ENCODE measurements at regions not wholly inside any gene's neighbourhood (a gene's known extent, or its start where the extent isn't known, plus 50 kb on each side); places are given as distances from the start of the nearest gene placed in this dataset.

DNA sequence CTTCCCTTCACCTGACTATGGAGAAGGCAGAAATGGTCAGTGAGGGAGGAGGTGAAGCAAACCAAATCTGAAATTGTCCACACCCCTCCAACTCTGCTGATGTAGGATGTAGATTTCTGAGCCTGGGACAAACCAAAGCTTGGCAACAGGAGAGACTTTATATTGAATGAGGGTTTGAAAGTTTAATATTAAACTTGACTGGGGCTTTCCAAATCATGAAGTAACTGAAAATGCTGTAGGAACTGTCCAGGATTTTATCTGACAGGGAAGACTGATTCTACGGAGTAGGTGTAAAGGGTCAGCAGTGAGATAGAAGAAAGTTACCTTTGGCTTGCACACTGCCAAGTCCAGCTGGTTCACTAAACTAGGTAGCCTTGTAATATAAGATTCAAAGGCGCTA is 194.5 kb downstream of the TDRD15 start:
- H3K4me3 ChIP-seq: no peak overlapping the region
- intact Hi-C loops (cut with DNase I; ENCODE audit: low total_unique reads): loop anchor here (5.0 kb wide), 1 partner anchor 141 kb away; no protein-coding TSS in a partner anchor
- no peaks in the 10 kb centered on the region for H3K36me3 ChIP-seq (ENCODE audit: low read depth, missing control alignments)
- no peak for TF ChIP-seq POLR2A (IDR thresholded peaks at IDR 0.05)
- TF ChIP-seq, protein P1, sequence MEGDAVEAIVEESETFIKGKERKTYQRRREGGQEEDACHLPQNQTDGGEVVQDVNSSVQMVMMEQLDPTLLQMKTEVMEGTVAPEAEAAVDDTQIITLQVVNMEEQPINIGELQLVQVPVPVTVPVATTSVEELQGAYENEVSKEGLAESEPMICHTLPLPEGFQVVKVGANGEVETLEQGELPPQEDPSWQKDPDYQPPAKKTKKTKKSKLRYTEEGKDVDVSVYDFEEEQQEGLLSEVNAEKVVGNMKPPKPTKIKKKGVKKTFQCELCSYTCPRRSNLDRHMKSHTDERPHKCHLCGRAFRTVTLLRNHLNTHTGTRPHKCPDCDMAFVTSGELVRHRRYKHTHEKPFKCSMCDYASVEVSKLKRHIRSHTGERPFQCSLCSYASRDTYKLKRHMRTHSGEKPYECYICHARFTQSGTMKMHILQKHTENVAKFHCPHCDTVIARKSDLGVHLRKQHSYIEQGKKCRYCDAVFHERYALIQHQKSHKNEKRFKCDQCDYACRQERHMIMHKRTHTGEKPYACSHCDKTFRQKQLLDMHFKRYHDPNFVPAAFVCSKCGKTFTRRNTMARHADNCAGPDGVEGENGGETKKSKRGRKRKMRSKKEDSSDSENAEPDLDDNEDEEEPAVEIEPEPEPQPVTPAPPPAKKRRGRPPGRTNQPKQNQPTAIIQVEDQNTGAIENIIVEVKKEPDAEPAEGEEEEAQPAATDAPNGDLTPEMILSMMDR (IDR thresholded peaks at IDR 0.05): no peak
- no peaks in the 10 kb centered on the region for H3K9me3 ChIP-seq
- peaks cover 9% of the 10 kb centered on the region for H3K4me1 ChIP-seq
- no peaks in the 10 kb centered on the region for H3K27me3 ChIP-seq
- DNase-seq: no peak
- 89% methylated on average over 2 of the region's 2 CpGs for WGBS, 2 donors
- H3K27ac ChIP-seq: no peak overlapping the region

DNA sequence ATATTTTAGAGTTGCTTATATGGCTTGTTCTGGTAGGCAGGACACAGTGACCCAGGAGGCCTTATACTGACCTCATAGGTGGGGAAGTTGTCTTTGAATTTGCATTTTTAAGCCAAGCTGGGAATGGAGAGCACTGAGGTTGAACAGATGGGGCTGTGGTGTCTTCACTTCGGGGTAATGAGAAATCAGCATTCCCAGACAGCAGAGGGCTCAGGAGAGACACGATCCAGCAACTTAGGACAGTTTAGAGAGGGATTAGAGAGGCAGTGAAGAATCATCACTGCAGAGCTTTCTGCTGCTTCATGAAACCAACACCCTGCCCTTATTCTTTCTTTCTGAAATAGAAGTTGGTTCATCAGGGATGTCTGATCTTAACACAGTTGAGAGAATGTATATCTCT is 202.4 kb downstream of the TDRD15 start:
- TF ChIP-seq, protein P1 (IDR thresholded peaks at IDR 0.05): no peak
- TF ChIP-seq POLR2A (IDR thresholded peaks at IDR 0.05): no peak
- Histone ChIP-seq H3K27ac (no peak overlapping the region), H3K4me1 (no peaks in the 10 kb centered on the region), H3K9me3 (no peaks in the 10 kb centered on the region), H3K36me3 (ENCODE audit: low read depth, missing control alignments) (no peaks in the 10 kb centered on the region), H3K4me3 (no peak overlapping the region), H3K27me3 (no peaks in the 10 kb centered on the region)
- no peak for DNase-seq
- intact Hi-C loops (cut with DNase I; ENCODE audit: low total_unique reads): no loop called here
- WGBS, 2 donors: 60 to 83% methylated on average over 2 of the region's 2 CpGs

DNA sequence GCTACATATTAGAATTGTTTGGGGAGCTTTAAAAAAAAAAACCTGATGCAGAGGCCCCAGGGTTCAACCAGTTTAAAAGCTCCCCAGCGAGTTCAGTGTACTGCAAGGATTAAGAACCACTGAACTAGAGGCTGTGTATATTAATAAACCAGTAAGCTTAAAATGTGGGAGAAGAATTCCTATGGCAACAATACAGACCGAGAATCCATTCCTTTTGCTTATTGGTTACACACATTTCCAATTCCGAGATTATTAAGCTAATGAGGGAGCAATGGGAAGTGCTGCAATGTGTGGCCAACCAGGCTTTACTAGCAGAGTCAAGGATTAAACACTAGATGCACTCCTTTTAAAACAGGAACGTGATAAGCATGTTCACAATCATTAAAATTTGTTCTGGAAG is 204.4 kb downstream of the TDRD15 start:
- 41 to 65% methylated on average over 4 of the region's 4 CpGs for WGBS, 2 donors
- Histone ChIP-seq H3K27ac (no peak overlapping the region), H3K36me3 (ENCODE audit: low read depth, missing control alignments) (no peaks in the 10 kb centered on the region), H3K9me3 (no peaks in the 10 kb centered on the region), H3K27me3 (no peaks in the 10 kb centered on the region), H3K4me1 (no peaks in the 10 kb centered on the region), H3K4me3 (no peak overlapping the region)
- intact Hi-C loops (cut with DNase I; ENCODE audit: low total_unique reads): no loop called here
- no peak for TF ChIP-seq POLR2A (IDR thresholded peaks at IDR 0.05)
- TF ChIP-seq, protein P1 (IDR thresholded peaks at IDR 0.05): no peak
- no peak for DNase-seq

DNA sequence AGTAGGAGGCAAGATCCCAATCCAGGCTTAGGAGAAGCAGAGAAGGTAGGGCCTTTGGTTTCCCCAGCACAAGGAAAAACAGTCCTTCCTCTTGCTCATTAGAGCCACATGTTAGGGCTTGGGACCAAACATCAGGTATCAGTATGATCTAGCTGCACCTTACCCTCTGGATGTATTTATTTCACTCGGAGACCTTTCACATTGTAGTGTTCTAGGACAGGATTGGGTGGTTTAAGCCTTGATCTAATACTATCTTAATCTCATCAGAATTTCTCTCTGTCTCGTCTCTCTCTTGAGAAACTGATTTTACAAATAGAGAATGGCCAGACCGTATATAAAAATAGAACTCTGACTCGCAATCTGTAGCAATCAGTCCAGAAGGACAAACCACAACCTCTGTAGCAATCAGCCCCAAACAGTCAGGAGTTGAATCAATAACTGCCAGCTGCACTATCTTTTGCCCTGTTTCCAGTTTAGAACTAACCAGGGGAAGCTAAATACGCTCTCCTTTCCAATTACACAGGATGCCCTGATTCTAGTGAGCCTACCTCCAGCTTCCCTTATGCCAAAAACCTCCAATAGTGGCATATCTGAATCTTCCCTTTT is 207.1 kb downstream of the TDRD15 start:
- TF ChIP-seq, protein P1 (IDR thresholded peaks at IDR 0.05): no peak
- H3K4me1 ChIP-seq: no peaks in the 10 kb centered on the region
- H3K9me3 ChIP-seq: no peaks in the 10 kb centered on the region
- no peak overlapping the region for H3K4me3 ChIP-seq
- no peaks in the 10 kb centered on the region for H3K27me3 ChIP-seq
- no peaks in the 10 kb centered on the region for H3K36me3 ChIP-seq (ENCODE audit: low read depth, missing control alignments)
- DNase-seq: no peak
- whole genome bisulfite sequencing, 2 donors: 80 to 82% methylated on average over 5 of the region's 5 CpGs
- H3K27ac ChIP-seq: no peak overlapping the region
- intact Hi-C loops (cut with DNase I; ENCODE audit: low total_unique reads): no loop called here

DNA sequence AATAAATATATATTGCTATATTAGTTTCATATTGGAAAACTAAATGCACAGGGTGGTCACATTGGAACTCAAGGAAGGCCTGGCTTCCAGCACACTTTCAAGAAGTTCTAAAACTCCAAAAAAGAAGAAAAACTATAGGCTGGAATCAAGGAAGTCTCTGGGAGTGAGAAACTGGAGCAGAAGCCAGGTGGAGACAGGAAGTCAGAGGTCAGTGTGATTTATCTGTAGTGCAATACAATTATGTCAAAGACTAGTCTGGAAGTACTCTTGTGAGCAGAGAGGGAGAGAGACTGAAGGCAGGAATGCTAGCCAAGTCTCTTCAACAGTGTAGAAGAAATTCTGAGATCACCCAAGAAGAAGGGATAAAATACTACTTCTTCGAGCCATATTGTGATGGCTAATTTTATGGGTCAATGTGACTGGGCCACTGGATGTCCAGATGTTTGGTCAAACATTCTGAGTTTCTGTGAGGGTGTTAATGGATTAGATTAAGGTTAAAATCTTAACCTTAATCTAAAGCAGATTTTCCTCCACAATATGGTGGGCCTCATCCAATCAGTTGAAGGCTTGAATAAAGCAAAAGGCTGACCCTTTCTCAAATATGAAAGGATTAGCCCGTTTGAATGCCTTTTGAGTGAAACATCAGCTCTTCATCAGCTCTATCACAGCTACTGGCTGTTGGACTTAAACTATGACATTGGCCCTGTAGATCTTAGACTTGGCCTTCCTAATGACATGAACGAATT is 208.0 kb downstream of the TDRD15 start:
- WGBS, 2 donors: 83 to 91% methylated on average over 3 of the region's 3 CpGs

More for the DNA sequence above, 208.0 kb downstream of the TDRD15 start:
- DNase-seq: no peak
- no peaks in the 10 kb centered on the region for H3K9me3 ChIP-seq
- no peak overlapping the region for H3K4me3 ChIP-seq
- intact Hi-C loops (cut with DNase I; ENCODE audit: low total_unique reads): no loop called here
- H3K36me3 ChIP-seq (ENCODE audit: low read depth, missing control alignments): no peaks in the 10 kb centered on the region
- H3K27ac ChIP-seq: no peak overlapping the region
- TF ChIP-seq POLR2A (IDR thresholded peaks at IDR 0.05): no peak
- TF ChIP-seq, protein P1 (IDR thresholded peaks at IDR 0.05): no peak
- H3K4me1 ChIP-seq: no peaks in the 10 kb centered on the region
- no peaks in the 10 kb centered on the region for H3K27me3 ChIP-seq

Data from testis (tissue), 2 donors.